ENCODE measurements at regions not wholly inside any gene's neighbourhood (a gene's known extent, or its start where the extent isn't known, plus 50 kb on each side); places are given as distances from the start of the nearest gene placed in this dataset.

- no peaks in the 10 kb centered on the region for H3K27me3 ChIP-seq (ENCODE audit: control insufficient read depth, insufficient read depth, low read length)
- DNase-seq (ENCODE audit: low read depth), result no peak
- no peaks in the 10 kb centered on the region for H3K36me3 ChIP-seq (ENCODE audit: control insufficient read depth, insufficient read depth, low read length)
- no peak for TF ChIP-seq CTCF (IDR thresholded peaks at IDR 0.05; ENCODE audit: insufficient read depth, low read depth, low read length)
- no peak overlapping the region for H3K4me3 ChIP-seq (ENCODE audit: low read depth, low read length)
- ChIA-PET POLR2A (no interaction called here), CTCF (interaction anchor here (1.5 kb wide), 1 partner anchor 10 kb away, joined by 4 read pairs; no protein-coding TSS in a partner anchor)
Measured at GRCh38 chr6:108795122-108795521, 53.1 kb upstream of the ARMC2 start.

GRCh38 chr6:108795814-108796213, 52.4 kb upstream of the ARMC2 start:
- no peak overlapping the region for H3K4me3 ChIP-seq (ENCODE audit: low read depth, low read length)
- CTCF ChIA-PET, result interaction anchor here (0.6 kb wide), 1 partner anchor 1396 kb away, joined by 3 read pairs; no protein-coding TSS in a partner anchor
- no peaks in the 10 kb centered on the region for H3K36me3 ChIP-seq (ENCODE audit: control insufficient read depth, insufficient read depth, low read length)
- DNase-seq (ENCODE audit: low read depth), result no peak
- no peak for TF ChIP-seq CTCF (IDR thresholded peaks at IDR 0.05; ENCODE audit: insufficient read depth, low read depth, low read length)
- POLR2A ChIA-PET, result no interaction called here
- no peaks in the 10 kb centered on the region for H3K27me3 ChIP-seq (ENCODE audit: control insufficient read depth, insufficient read depth, low read length)

GRCh38 chr6:108796875-108797274, 51.3 kb upstream of the ARMC2 start:
- ChIA-PET CTCF (interaction anchor here (0.8 kb wide), 1 partner anchor 14 kb away, joined by 3 read pairs; no protein-coding TSS in a partner anchor), POLR2A (no interaction called here)
- H3K4me3 ChIP-seq (ENCODE audit: low read depth, low read length), result no peak overlapping the region
- no peaks in the 10 kb centered on the region for H3K36me3 ChIP-seq (ENCODE audit: control insufficient read depth, insufficient read depth, low read length)
- H3K27me3 ChIP-seq (ENCODE audit: control insufficient read depth, insufficient read depth, low read length), result no peaks in the 10 kb centered on the region; the same call in 1 of the 2 replicates
- DNase-seq (ENCODE audit: low read depth), result no peak
- no peak for TF ChIP-seq CTCF (IDR thresholded peaks at IDR 0.05; ENCODE audit: insufficient read depth, low read depth, low read length)

- no peak overlapping the region for H3K4me3 ChIP-seq (ENCODE audit: low read depth, low read length)
- POLR2A ChIA-PET, result no interaction called here
- TF ChIP-seq CTCF (IDR thresholded peaks at IDR 0.05; ENCODE audit: insufficient read depth, low read depth, low read length), result no peak
- CTCF ChIA-PET, result interaction anchor here (0.9 to 1.4 kb wide), 2 partner anchors 8 to 10 kb away, joined by 3 read pairs; no protein-coding TSS in a partner anchor
- H3K27me3 ChIP-seq (ENCODE audit: control insufficient read depth, insufficient read depth, low read length), result no peaks in the 10 kb centered on the region; the same call in 1 of the 2 replicates
- no peak for DNase-seq (ENCODE audit: low read depth)
- no peaks in the 10 kb centered on the region for H3K36me3 ChIP-seq (ENCODE audit: control insufficient read depth, insufficient read depth, low read length)
Measured at GRCh38 chr6:108797951-108798669, 50.1 kb upstream of the ARMC2 start.
